ENCODE measurements at regions not wholly inside any gene's neighbourhood (a gene's known extent, or its start where the extent isn't known, plus 50 kb on each side); places are given as distances from the start of the nearest gene placed in this dataset.

- no peaks in the 10 kb centered on the region for H3K9me3 ChIP-seq (ENCODE audit: insufficient read depth, low read depth, low read length)
- no peaks in the 10 kb centered on the region for H3K27me3 ChIP-seq (ENCODE audit: insufficient read depth, low read length, poor library complexity, severe bottlenecking)
- H3K4me3 ChIP-seq (ENCODE audit: low read length, poor library complexity, severe bottlenecking), result no peak overlapping the region
- no peaks in the 10 kb centered on the region for H3K79me2 ChIP-seq (ENCODE audit: insufficient read depth, low read length)
- H3K4me2 ChIP-seq (ENCODE audit: low read depth, low read length, poor library complexity, severe bottlenecking), result no peak overlapping the region
- H3K4me1 ChIP-seq (ENCODE audit: insufficient read depth, low read length, poor library complexity, severe bottlenecking), result no peaks in the 10 kb centered on the region
- no peaks in the 10 kb centered on the region for H3K36me3 ChIP-seq (ENCODE audit: insufficient read depth, low read length)
- no peak overlapping the region for H2AFZ ChIP-seq (ENCODE audit: low read length)
- no peaks in the 10 kb centered on the region for H3K9me2 ChIP-seq (replicated peaks; ENCODE audit: low read depth, low read length)
- no peaks in the 10 kb centered on the region for H3F3A ChIP-seq (ENCODE audit: low read depth)
- no peak for TF ChIP-seq CTCF (conservative IDR thresholded peaks at IDR 0.05; ENCODE audit: low read length)
- TF ChIP-seq EZH2phosphoT487 (IDR thresholded peaks at IDR 0.05; ENCODE audit: borderline replicate concordance), result no peak
- H3K9ac ChIP-seq (ENCODE audit: low read depth, low read length, poor library complexity, severe bottlenecking), result no peak overlapping the region
- H4K20me1 ChIP-seq (ENCODE audit: insufficient read depth, low read length, poor library complexity, severe bottlenecking), result no peaks in the 10 kb centered on the region
These were observed 308.0 kb upstream of the LMO3 start for GRCh38 chr12:16913832-16914490.

DNA sequence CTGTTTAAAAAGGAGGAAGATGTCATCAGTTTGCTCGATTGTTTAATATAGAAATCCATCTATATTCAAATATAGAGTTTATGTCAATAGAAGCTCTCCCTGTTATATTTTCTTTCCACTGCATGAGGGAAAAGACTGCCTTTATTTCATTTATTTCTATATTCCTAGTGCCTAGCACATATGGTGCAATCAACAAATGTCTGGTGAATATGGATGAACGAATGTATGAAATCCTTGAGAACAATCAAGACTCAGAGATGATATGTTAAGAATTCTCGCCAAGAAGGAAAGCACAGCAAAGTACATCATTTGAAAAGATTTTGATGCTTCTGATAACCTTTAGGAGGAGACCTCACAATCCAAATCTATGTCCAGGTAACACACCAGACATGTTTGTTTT lies 296.0 kb upstream of the LMO3 start:
- TF ChIP-seq EZH2phosphoT487 (IDR thresholded peaks at IDR 0.05; ENCODE audit: borderline replicate concordance) (no peak), CTCF (conservative IDR thresholded peaks at IDR 0.05; ENCODE audit: low read length) (no peak)
- Histone ChIP-seq H3K4me1 (ENCODE audit: insufficient read depth, low read length, poor library complexity, severe bottlenecking) (no peaks in the 10 kb centered on the region), H3K9me3 (ENCODE audit: insufficient read depth, low read depth, low read length) (no peaks in the 10 kb centered on the region), H3F3A (ENCODE audit: low read depth) (no peaks in the 10 kb centered on the region), H4K20me1 (ENCODE audit: insufficient read depth, low read length, poor library complexity, severe bottlenecking) (no peaks in the 10 kb centered on the region), H3K79me2 (ENCODE audit: insufficient read depth, low read length) (no peaks in the 10 kb centered on the region), H3K4me3 (ENCODE audit: low read length, poor library complexity, severe bottlenecking) (no peak overlapping the region), H3K36me3 (ENCODE audit: insufficient read depth, low read length) (no peaks in the 10 kb centered on the region), H3K27me3 (ENCODE audit: insufficient read depth, low read length, poor library complexity, severe bottlenecking) (no peaks in the 10 kb centered on the region), H3K9ac (ENCODE audit: low read depth, low read length, poor library complexity, severe bottlenecking) (no peak overlapping the region), H3K9me2 (replicated peaks; ENCODE audit: low read depth, low read length) (no peaks in the 10 kb centered on the region), H3K4me2 (ENCODE audit: low read depth, low read length, poor library complexity, severe bottlenecking) (no peak overlapping the region), H2AFZ (ENCODE audit: low read length) (no peak overlapping the region)

DNA sequence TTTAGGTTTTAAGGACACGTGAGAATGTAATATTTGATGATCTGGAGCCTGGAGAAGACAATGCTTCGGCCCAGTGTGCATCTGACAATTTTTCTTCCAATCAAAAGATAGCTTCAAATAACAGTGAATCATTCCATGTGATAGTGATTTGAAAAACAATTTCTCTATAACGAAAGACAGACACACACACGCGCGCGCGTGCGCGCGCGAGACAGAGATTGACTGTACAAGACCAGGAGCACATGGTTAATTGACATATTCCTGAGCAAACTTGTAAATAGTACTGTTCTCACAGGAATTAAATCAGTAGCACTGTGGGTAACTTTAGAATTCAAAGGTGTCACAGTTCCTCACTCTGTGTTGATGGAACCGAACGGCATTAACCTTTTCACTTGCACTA lies 287.5 kb upstream of the LMO3 start:
- Histone ChIP-seq H3K27me3 (ENCODE audit: insufficient read depth, low read length, poor library complexity, severe bottlenecking) (no peaks in the 10 kb centered on the region), H3K4me2 (ENCODE audit: low read depth, low read length, poor library complexity, severe bottlenecking) (no peak overlapping the region), H3K79me2 (ENCODE audit: insufficient read depth, low read length) (no peaks in the 10 kb centered on the region), H3K36me3 (ENCODE audit: insufficient read depth, low read length) (no peaks in the 10 kb centered on the region), H2AFZ (ENCODE audit: low read length) (no peak overlapping the region), H4K20me1 (ENCODE audit: insufficient read depth, low read length, poor library complexity, severe bottlenecking) (no peaks in the 10 kb centered on the region), H3K9ac (ENCODE audit: low read depth, low read length, poor library complexity, severe bottlenecking) (no peak overlapping the region), H3K9me2 (replicated peaks; ENCODE audit: low read depth, low read length) (no peaks in the 10 kb centered on the region), H3K4me1 (ENCODE audit: insufficient read depth, low read length, poor library complexity, severe bottlenecking) (no peaks in the 10 kb centered on the region), H3K9me3 (ENCODE audit: insufficient read depth, low read depth, low read length) (no peaks in the 10 kb centered on the region), H3K4me3 (ENCODE audit: low read length, poor library complexity, severe bottlenecking) (no peak overlapping the region), H3F3A (ENCODE audit: low read depth) (no peaks in the 10 kb centered on the region)
- no peak for TF ChIP-seq CTCF (conservative IDR thresholded peaks at IDR 0.05; ENCODE audit: low read length)
- no peak for TF ChIP-seq EZH2phosphoT487 (IDR thresholded peaks at IDR 0.05; ENCODE audit: borderline replicate concordance)
